PFSK-1 (cell line): ENCODE measurements at regions not wholly inside any gene's neighbourhood (a gene's known extent, or its start where the extent isn't known, plus 50 kb on each side); places are given as distances from the start of the nearest gene placed in this dataset.

ENCODE experiments used
- POLR2AphosphoS5 ChIP-seq: IDR thresholded peaks from 2 replicates; pipeline ENCODE4 v1.6.1; 2012; ENCODE audit warnings: low read depth, mild to moderate bottlenecking, control low read depth, low read length, moderate library complexity
- REST ChIP-seq, 2 experiments: IDR thresholded peaks; 2 replicates each; pipeline versions ENCODE4 v1.6.1 to v1.8.0; 2011 to 2012; ENCODE audit warnings: low read depth in 2 of 2, low read length in 2 of 2, control low read depth in 1 of 2, inconsistent platforms in 1 of 2, mild to moderate bottlenecking in 1 of 2, moderate library complexity in 1 of 2; ENCODE audit not compliant: insufficient read depth in 1 of 2
- TAF1 ChIP-seq: IDR thresholded peaks from 2 replicates; pipeline ENCODE4 v1.6.1; 2012; ENCODE audit warnings: low read length, control low read depth, borderline replicate concordance; ENCODE audit not compliant: insufficient read depth

GRCh38 chr7:50953820-50954219 is 171.1 kb upstream of the GRB10 start:
- no peak for TF ChIP-seq REST (IDR thresholded peaks at IDR 0.05; ENCODE audit: insufficient read depth in 1 of 2, low read depth in 2 of 2, low read length in 2 of 2)
- no peak for TF ChIP-seq POLR2AphosphoS5
- TF ChIP-seq TAF1: no peak
